ENCODE measurements at regions not wholly inside any gene's neighbourhood (a gene's known extent, or its start where the extent isn't known, plus 50 kb on each side); places are given as distances from the start of the nearest gene placed in this dataset.

GRCh38 chr10:127648885-127649284, 88.1 kb upstream of the FOXI2 start:
- TF ChIP-seq POLR2A (IDR thresholded peaks at IDR 0.05; ENCODE audit: low read length) (no peak), GATA1 (IDR thresholded peaks at IDR 0.05; ENCODE audit: low read depth, low read length) (no peak)

Measured in erythroblast (primary cell).